ENCODE measurements at regions not wholly inside any gene's neighbourhood (a gene's known extent, or its start where the extent isn't known, plus 50 kb on each side); places are given as distances from the start of the nearest gene placed in this dataset.

GRCh38 chr1:17877316-17877715 is 122.2 kb downstream of the ACTL8 start:
- no peaks in the 10 kb centered on the region for H3K79me2 ChIP-seq (ENCODE audit: insufficient read depth, low read length)
- no peaks in the 10 kb centered on the region for H3K27me3 ChIP-seq (ENCODE audit: low read length)
- H3F3A ChIP-seq (ENCODE audit: insufficient read depth), result no peaks in the 10 kb centered on the region
- H3K9me3 ChIP-seq (ENCODE audit: insufficient read depth, low read length), result no peaks in the 10 kb centered on the region
- H3K4me2 ChIP-seq (ENCODE audit: low read depth, low read length, poor library complexity, severe bottlenecking), result no peak overlapping the region
- no peak overlapping the region for H3K9ac ChIP-seq (ENCODE audit: low read length)
- H3K36me3 ChIP-seq (ENCODE audit: low read length), result no peaks in the 10 kb centered on the region
- H4K20me1 ChIP-seq (ENCODE audit: low read depth, low read length), result no peaks in the 10 kb centered on the region
- H2AFZ ChIP-seq (ENCODE audit: low read depth, low read length, severe bottlenecking), result no peak overlapping the region
- no peaks in the 10 kb centered on the region for H3K9me2 ChIP-seq (replicated peaks; ENCODE audit: insufficient read depth, low read length)
- TF ChIP-seq, protein P1, sequence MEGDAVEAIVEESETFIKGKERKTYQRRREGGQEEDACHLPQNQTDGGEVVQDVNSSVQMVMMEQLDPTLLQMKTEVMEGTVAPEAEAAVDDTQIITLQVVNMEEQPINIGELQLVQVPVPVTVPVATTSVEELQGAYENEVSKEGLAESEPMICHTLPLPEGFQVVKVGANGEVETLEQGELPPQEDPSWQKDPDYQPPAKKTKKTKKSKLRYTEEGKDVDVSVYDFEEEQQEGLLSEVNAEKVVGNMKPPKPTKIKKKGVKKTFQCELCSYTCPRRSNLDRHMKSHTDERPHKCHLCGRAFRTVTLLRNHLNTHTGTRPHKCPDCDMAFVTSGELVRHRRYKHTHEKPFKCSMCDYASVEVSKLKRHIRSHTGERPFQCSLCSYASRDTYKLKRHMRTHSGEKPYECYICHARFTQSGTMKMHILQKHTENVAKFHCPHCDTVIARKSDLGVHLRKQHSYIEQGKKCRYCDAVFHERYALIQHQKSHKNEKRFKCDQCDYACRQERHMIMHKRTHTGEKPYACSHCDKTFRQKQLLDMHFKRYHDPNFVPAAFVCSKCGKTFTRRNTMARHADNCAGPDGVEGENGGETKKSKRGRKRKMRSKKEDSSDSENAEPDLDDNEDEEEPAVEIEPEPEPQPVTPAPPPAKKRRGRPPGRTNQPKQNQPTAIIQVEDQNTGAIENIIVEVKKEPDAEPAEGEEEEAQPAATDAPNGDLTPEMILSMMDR (IDR thresholded peaks at IDR 0.05; ENCODE audit: insufficient read depth, low read length, poor library complexity, severe bottlenecking), result no peak
- no peak for TF ChIP-seq EZH2phosphoT487 (conservative IDR thresholded peaks at IDR 0.05; ENCODE audit: low read length)
- H3K4me3 ChIP-seq (ENCODE audit: insufficient read depth, low read length, poor library complexity, severe bottlenecking), result no peak overlapping the region
- no peak overlapping the region for H3K27ac ChIP-seq (ENCODE audit: low read depth, low read length)

- no peaks in the 10 kb centered on the region for H3K79me2 ChIP-seq (ENCODE audit: insufficient read depth, low read length)
- TF ChIP-seq, protein P1 (IDR thresholded peaks at IDR 0.05; ENCODE audit: insufficient read depth, low read length, poor library complexity, severe bottlenecking), result no peak
- TF ChIP-seq EZH2phosphoT487 (conservative IDR thresholded peaks at IDR 0.05; ENCODE audit: low read length), result no peak
- no peaks in the 10 kb centered on the region for H3K9me3 ChIP-seq (ENCODE audit: insufficient read depth, low read length)
- H4K20me1 ChIP-seq (ENCODE audit: low read depth, low read length), result no peaks in the 10 kb centered on the region
- H3K9ac ChIP-seq (ENCODE audit: low read length), result no peak overlapping the region
- H3K27ac ChIP-seq (ENCODE audit: low read depth, low read length), result no peak overlapping the region
- H3K36me3 ChIP-seq (ENCODE audit: low read length), result no peaks in the 10 kb centered on the region
- no peak overlapping the region for H3K4me3 ChIP-seq (ENCODE audit: insufficient read depth, low read length, poor library complexity, severe bottlenecking)
- H3F3A ChIP-seq (ENCODE audit: insufficient read depth), result no peaks in the 10 kb centered on the region
- H3K4me2 ChIP-seq (ENCODE audit: low read depth, low read length, poor library complexity, severe bottlenecking), result no peak overlapping the region
- no peaks in the 10 kb centered on the region for H3K9me2 ChIP-seq (replicated peaks; ENCODE audit: insufficient read depth, low read length)
- H2AFZ ChIP-seq (ENCODE audit: low read depth, low read length, severe bottlenecking), result no peak overlapping the region
- no peaks in the 10 kb centered on the region for H3K27me3 ChIP-seq (ENCODE audit: low read length)
Measured at GRCh38 chr1:17877896-17878295, 122.8 kb downstream of the ACTL8 start.

DNA sequence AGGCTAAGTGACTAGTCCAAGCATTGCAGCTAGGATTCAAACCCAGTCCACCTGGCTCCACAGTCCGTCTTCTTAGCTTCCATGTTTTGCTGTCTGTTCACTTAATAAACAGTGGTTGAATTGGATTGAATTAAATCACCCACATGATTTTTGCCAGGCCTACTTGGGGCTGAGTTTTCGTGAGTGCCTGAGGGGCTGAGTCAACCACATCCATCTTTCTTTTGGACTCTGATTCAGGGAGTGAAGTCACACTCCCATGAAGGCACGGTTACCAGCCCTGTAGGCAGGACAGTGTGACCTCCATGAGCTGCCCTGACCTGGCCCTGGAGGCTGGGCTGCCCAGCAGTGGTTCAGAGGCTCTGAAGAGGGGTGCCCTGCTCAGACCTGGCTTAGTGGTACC is 123.7 kb downstream of the ACTL8 start:
- no peak overlapping the region for H3K4me3 ChIP-seq (ENCODE audit: insufficient read depth, low read length, poor library complexity, severe bottlenecking)
- H3K79me2 ChIP-seq (ENCODE audit: insufficient read depth, low read length), result no peaks in the 10 kb centered on the region
- no peak overlapping the region for H3K9ac ChIP-seq (ENCODE audit: low read length)
- H3K27ac ChIP-seq (ENCODE audit: low read depth, low read length), result no peak overlapping the region
- no peaks in the 10 kb centered on the region for H4K20me1 ChIP-seq (ENCODE audit: low read depth, low read length)
- no peaks in the 10 kb centered on the region for H3K9me2 ChIP-seq (replicated peaks; ENCODE audit: insufficient read depth, low read length)
- no peaks in the 10 kb centered on the region for H3K36me3 ChIP-seq (ENCODE audit: low read length)
- TF ChIP-seq, protein P1 (IDR thresholded peaks at IDR 0.05; ENCODE audit: insufficient read depth, low read length, poor library complexity, severe bottlenecking), result no peak
- no peaks in the 10 kb centered on the region for H3K27me3 ChIP-seq (ENCODE audit: low read length)
- H3K4me2 ChIP-seq (ENCODE audit: low read depth, low read length, poor library complexity, severe bottlenecking), result no peak overlapping the region
- H3F3A ChIP-seq (ENCODE audit: insufficient read depth), result no peaks in the 10 kb centered on the region
- no peak overlapping the region for H2AFZ ChIP-seq (ENCODE audit: low read depth, low read length, severe bottlenecking)
- no peaks in the 10 kb centered on the region for H3K9me3 ChIP-seq (ENCODE audit: insufficient read depth, low read length)

GRCh38 chr1:17880449-17880848 is 125.3 kb downstream of the ACTL8 start:
- Histone ChIP-seq H3K9me3 (ENCODE audit: insufficient read depth, low read length) (no peaks in the 10 kb centered on the region), H3K4me3 (ENCODE audit: insufficient read depth, low read length, poor library complexity, severe bottlenecking) (no peak overlapping the region), H3K79me2 (ENCODE audit: insufficient read depth, low read length) (no peaks in the 10 kb centered on the region), H3F3A (ENCODE audit: insufficient read depth) (no peaks in the 10 kb centered on the region), H3K9ac (ENCODE audit: low read length) (no peak overlapping the region), H3K27ac (ENCODE audit: low read depth, low read length) (no peak overlapping the region), H4K20me1 (ENCODE audit: low read depth, low read length) (no peaks in the 10 kb centered on the region), H3K9me2 (replicated peaks; ENCODE audit: insufficient read depth, low read length) (no peaks in the 10 kb centered on the region), H3K36me3 (ENCODE audit: low read length) (no peaks in the 10 kb centered on the region), H2AFZ (ENCODE audit: low read depth, low read length, severe bottlenecking) (no peak overlapping the region), H3K4me2 (ENCODE audit: low read depth, low read length, poor library complexity, severe bottlenecking) (no peak overlapping the region), H3K27me3 (ENCODE audit: low read length) (no peaks in the 10 kb centered on the region)
- TF ChIP-seq EZH2phosphoT487 (conservative IDR thresholded peaks at IDR 0.05; ENCODE audit: low read length), result no peak
- TF ChIP-seq, protein P1 (IDR thresholded peaks at IDR 0.05; ENCODE audit: insufficient read depth, low read length, poor library complexity, severe bottlenecking), result no peak

All from SU-DHL-6 (cell line).